Liver (tissue), 8 donors: ENCODE measurements at regions not wholly inside any gene's neighbourhood (a gene's known extent, or its start where the extent isn't known, plus 50 kb on each side); places are given as distances from the start of the nearest gene placed in this dataset.

Experiments
- DNase-seq: peaks from one replicate; pipeline ENCODE4 v3.0.0-alpha.2; 2017; ENCODE audit warnings: low spot score
- H3K27ac ChIP-seq, 2 donors: one replicate each; pipeline ENCODE4 v1.7.0; 2013; ENCODE audit warnings: inconsistent platforms in 2 of 2, low read length in 2 of 2, control low read depth in 1 of 2, low read depth in 1 of 2, mild to moderate bottlenecking in 1 of 2
- H3K27me3 ChIP-seq, 4 donors: one replicate each; pipeline versions ENCODE4 v1.6.1 to v1.7.0; 2013; ENCODE audit warnings: low read length in 3 of 4, inconsistent platforms in 1 of 4, mild to moderate bottlenecking in 1 of 4, moderate library complexity in 1 of 4; ENCODE audit not compliant: control insufficient read depth in 4 of 4, insufficient read depth in 4 of 4
- H3K36me3 ChIP-seq, 4 donors: one replicate each; pipeline versions ENCODE4 v1.6.1 to v1.7.0; 2013; ENCODE audit warnings: low read length in 3 of 4, mild to moderate bottlenecking in 3 of 4, low read depth in 1 of 4, moderate library complexity in 1 of 4; ENCODE audit not compliant: control insufficient read depth in 4 of 4, insufficient read depth in 3 of 4
- H3K4me1 ChIP-seq, 4 donors: one replicate each; pipeline versions ENCODE4 v1.6.1 to v1.7.0; 2013; ENCODE audit warnings: low read length in 3 of 4, mild to moderate bottlenecking in 3 of 4, moderate library complexity in 1 of 4; ENCODE audit not compliant: control insufficient read depth in 4 of 4, insufficient read depth in 4 of 4
- H3K4me3 ChIP-seq, 3 donors: one replicate each; pipeline versions ENCODE4 v1.6.1 to v1.7.0; 2013; ENCODE audit warnings: low read length in 3 of 3, control low read depth in 1 of 3, low read depth in 1 of 3, mild to moderate bottlenecking in 1 of 3
- H3K9ac ChIP-seq, 2 donors: one replicate each; pipeline ENCODE4 v1.7.0; 2013; ENCODE audit warnings: low read length in 2 of 2, mild to moderate bottlenecking in 2 of 2, moderate library complexity in 2 of 2, control low read depth in 1 of 2, low read depth in 1 of 2
- H3K9me3 ChIP-seq, 4 donors: one replicate each; pipeline versions ENCODE4 v1.6.1 to v1.7.0; 2013; ENCODE audit warnings: low read length in 3 of 4; ENCODE audit not compliant: control insufficient read depth in 4 of 4
- ATF3 ChIP-seq: IDR thresholded peaks from 2 replicates; pipeline ENCODE4 v1.6.1; 2016; ENCODE audit warnings: antibody characterized with exemption
- CTCF ChIP-seq: fragments of 150-350 bp; IDR thresholded peaks from 2 replicates; pipeline ENCODE4 v1.5.1; 2017; ENCODE audit warnings: improper control_type of control experiment, low read depth, low read length; ENCODE audit not compliant: missing input control
- EGR1 ChIP-seq, 2 donors: IDR thresholded peaks; 2 replicates each; pipeline ENCODE4 v1.6.1; 2016 to 2018; ENCODE audit warnings: antibody characterized with exemption in 2 of 2, low read depth in 2 of 2
- FOXA1 ChIP-seq: IDR thresholded peaks from 2 replicates; pipeline ENCODE4 v1.6.1; 2016; ENCODE audit warnings: antibody characterized with exemption
- HNF4A ChIP-seq, 2 donors: conservative IDR thresholded peaks; 2 replicates each; pipeline ENCODE4 v1.6.1; 2016; ENCODE audit warnings: antibody characterized with exemption in 2 of 2, mild to moderate bottlenecking in 2 of 2
- HNF4G ChIP-seq: IDR thresholded peaks from 2 replicates; pipeline ENCODE4 v1.6.1; 2016; ENCODE audit warnings: antibody characterized with exemption
- MAX ChIP-seq: IDR thresholded peaks from 2 replicates; pipeline ENCODE4 v1.6.1; 2016; ENCODE audit warnings: antibody characterized with exemption
- NR2F2 ChIP-seq: IDR thresholded peaks from 2 replicates; pipeline ENCODE4 v1.6.1; 2016; ENCODE audit warnings: antibody characterized with exemption
- RAD21 ChIP-seq, 2 donors: IDR thresholded peaks; 2 replicates each; pipeline ENCODE4 v1.6.1; 2016; ENCODE audit warnings: antibody characterized with exemption in 2 of 2, mild to moderate bottlenecking in 2 of 2
- REST ChIP-seq: IDR thresholded peaks from 2 replicates; pipeline ENCODE4 v1.6.1; 2016; ENCODE audit warnings: antibody characterized with exemption, mild to moderate bottlenecking
- RXRA ChIP-seq, 2 donors: IDR thresholded peaks; 2 replicates each; pipeline ENCODE4 v1.6.1; 2017 to 2018; ENCODE audit warnings: antibody characterized with exemption in 2 of 2, mild to moderate bottlenecking in 1 of 2
- TAF1 ChIP-seq: conservative IDR thresholded peaks from 2 replicates; pipeline ENCODE4 v1.6.1; 2016; ENCODE audit warnings: antibody characterized with exemption, mild to moderate bottlenecking
- YY1 ChIP-seq: IDR thresholded peaks from 2 replicates; pipeline ENCODE4 v1.6.1; 2016; ENCODE audit warnings: antibody characterized with exemption, mild to moderate bottlenecking
- ZBTB33 ChIP-seq: IDR thresholded peaks from 2 replicates; pipeline ENCODE4 v1.6.1; 2016; ENCODE audit warnings: antibody characterized with exemption
- WGBS: extraction: QIAGEN DNeasy Blood & Tissue Kit; methylation state at CpG from one replicate; pipeline ENCODE4 v1.1.7; 2013; 5-methylcytosine and 5-hydroxymethylcytosine counted together
- donor health status: healthy.
- donor health status: healthy.
- donor health status: healthy.
- donor health status: healthy.
- donor health status: healthy.

- no peaks in the 10 kb centered on the region for H3K4me1 ChIP-seq
- TF ChIP-seq NR2F2 (no peak), MAX (no peak), RXRA (IDR thresholded peaks at IDR 0.05) (no peak), ATF3 (no peak), REST (no peak), HNF4A (conservative IDR thresholded peaks at IDR 0.05) (no peak), EGR1 (IDR thresholded peaks at IDR 0.05; ENCODE audit: low read depth in 2 of 2) (no peak), CTCF (no peak), TAF1 (no peak), ZBTB33 (no peak), HNF4G (no peak)
- H3K9ac ChIP-seq, result no peak overlapping the region
- no peak overlapping the region for H3K4me3 ChIP-seq
- H3K9me3 ChIP-seq, result no peaks in the 10 kb centered on the region
- whole genome bisulfite sequencing, result 74% methylated on average over 5 of the region's 5 CpGs
- DNase-seq, result no peak
- H3K27ac ChIP-seq, result no peak overlapping the region
- H3K27me3 ChIP-seq, result no peaks in the 10 kb centered on the region
- H3K36me3 ChIP-seq, result peaks cover 0 to 6% (median 3%) of the 10 kb centered on the region in 4 donors
These were observed 118.4 kb upstream of the TPRG1 start for GRCh38 chr3:189053322-189053721.

GRCh38 chr3:189056646-189057335 is 115.0 kb upstream of the TPRG1 start:
- 92% methylated on average over 3 of the region's 3 CpGs for WGBS
- Histone ChIP-seq H3K36me3 (peaks cover 0 to 3% (median 0%) of the 10 kb centered on the region in 4 donors), H3K4me3 (no peak overlapping the region), H3K9ac (no peak overlapping the region), H3K4me1 (no peaks in the 10 kb centered on the region), H3K27ac (no peak overlapping the region), H3K9me3 (no peaks in the 10 kb centered on the region), H3K27me3 (no peaks in the 10 kb centered on the region)
- no peak for DNase-seq
- TF ChIP-seq ZBTB33, result no peak
- no peak for TF ChIP-seq FOXA1
- no peak for TF ChIP-seq YY1
- TF ChIP-seq RAD21 (IDR thresholded peaks at IDR 0.05), result no peak
- no peak for TF ChIP-seq TAF1
- TF ChIP-seq MAX, result no peak
- no peak for TF ChIP-seq RXRA (IDR thresholded peaks at IDR 0.05)
- no peak for TF ChIP-seq HNF4G
- no peak for TF ChIP-seq CTCF
- no peak for TF ChIP-seq ATF3
